NCI-H1417 (cell line): ENCODE measurements at regions not wholly inside any gene's neighbourhood (a gene's known extent, or its start where the extent isn't known, plus 50 kb on each side); places are given as distances from the start of the nearest gene placed in this dataset.
A peak's percentile ranks its signal among the peaks of the same experiment; 100 is the strongest.

Experiments used
- DNase-seq, 3 experiments: peaks; one replicate each; lab custom pipeline; 2025; lab: John Stamatoyannopoulos, UW

DNA sequence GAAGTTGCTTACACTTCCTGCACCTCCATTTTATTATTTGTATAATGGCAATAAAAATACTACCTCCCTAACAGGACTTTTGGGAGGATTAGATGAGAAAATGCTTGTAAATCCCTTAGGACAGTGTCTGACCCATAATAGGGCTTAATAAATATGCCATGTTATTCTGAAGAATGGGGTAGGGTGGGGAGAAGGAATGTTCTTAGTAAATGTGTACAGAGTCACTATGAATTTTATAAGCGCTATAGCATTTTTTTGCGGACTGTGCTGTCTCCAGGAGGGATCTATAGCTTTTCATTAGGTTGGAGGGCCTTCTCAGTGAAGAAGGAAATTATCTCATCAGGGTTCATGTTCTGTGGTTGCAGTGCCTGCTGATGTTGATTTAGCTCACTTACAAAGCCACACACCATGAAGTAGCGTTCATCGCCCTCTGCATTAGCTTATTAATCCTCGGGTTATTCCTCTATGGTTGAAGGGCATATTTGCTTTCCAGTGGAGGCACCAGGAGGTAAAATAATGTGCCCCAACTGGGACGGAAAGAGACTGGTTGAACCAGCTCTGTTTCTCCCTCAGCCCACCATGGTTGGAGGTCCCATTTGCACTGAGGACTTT lies 497.1 kb downstream of the ARHGEF28 start:
- peak; percentile 63 to 88 (median 66) for DNase-seq

DNA sequence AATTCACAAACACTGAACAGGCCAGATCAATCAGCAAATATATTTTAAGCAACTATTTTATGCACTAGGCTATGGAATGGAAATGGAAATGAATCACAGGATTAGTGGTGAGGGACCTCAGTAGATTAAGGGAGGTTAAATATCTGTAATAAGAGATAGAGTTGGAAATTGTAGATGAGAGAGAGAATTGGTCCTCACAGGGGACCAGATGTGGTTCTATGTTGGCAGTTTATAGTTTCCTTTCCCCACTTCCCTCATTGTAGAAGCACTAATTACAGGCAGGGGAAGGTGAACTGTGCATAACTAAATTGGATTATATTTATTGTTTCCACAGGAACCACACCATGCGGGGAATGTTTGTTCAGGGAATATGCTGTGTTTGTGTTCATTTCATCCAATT lies 496.2 kb downstream of the ARHGEF28 start:
- DNase-seq: peak in 2 of 3 experiments; percentile 14 to 52

DNA sequence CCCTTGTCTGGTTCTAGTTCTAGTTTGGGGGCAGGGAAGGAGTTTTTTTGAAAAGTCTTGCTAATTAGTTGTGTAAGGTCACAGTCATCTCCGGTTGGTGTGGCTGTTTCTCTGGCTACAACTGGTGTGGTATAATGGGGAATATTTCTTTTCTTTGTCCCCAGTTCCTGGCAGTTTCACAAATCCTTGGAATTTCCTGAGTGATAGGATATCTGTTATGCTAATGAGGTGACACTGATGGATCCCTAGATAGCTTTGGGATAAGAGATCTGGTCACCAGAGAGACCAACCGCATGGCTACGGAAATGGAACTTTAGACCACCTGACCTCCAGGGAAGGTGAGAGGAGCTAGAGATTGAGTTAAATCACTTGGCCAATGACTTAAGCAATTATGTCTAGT lies 494.6 kb downstream of the ARHGEF28 start:
- no peak for DNase-seq

DNA sequence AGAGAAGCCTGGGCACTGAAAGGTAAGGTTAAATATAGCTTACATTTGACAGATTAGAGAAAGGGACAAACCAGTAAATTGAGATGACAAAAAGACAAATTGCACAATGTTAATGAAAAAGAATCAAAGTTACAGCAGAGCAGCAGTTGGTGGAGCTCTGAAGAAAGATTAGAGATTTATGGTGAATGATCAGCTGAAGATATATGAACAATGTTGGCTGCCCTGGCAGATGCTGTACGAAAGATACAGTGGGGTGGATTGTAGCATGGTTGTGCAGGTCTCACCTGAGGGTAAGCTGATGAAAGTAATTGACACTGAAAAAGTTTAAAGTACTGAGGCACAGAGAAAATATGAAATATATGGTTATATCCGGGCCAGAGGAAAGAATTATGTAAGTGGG lies 492.1 kb downstream of the ARHGEF28 start:
- DNase-seq: no peak

GRCh38 chr5:74116984-74117383 lies 491.0 kb downstream of the ARHGEF28 start:
- no peak for DNase-seq

- DNase-seq: no peak
Observed at GRCh38 chr5:74116266-74116665, 490.3 kb downstream of the ARHGEF28 start.

DNA sequence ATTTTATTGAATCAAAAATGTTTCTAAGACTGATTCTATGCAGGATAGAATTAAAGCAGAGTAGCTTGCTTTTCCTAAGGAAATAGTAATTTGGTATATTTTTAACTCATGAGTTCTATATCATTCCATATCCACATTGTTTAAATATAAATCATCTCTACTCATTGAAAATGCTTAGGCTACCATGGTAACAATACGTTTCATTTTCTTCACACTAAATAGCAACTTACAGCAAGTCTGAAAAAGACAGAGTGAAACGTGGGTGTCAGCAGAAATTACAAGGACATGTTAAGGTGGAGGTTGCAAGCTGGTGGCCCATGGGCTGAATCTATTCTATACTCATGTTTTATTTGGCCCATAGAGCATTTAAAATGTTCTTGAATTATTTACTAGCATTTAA lies 487.9 kb downstream of the ARHGEF28 start:
- DNase-seq: no peak

DNA sequence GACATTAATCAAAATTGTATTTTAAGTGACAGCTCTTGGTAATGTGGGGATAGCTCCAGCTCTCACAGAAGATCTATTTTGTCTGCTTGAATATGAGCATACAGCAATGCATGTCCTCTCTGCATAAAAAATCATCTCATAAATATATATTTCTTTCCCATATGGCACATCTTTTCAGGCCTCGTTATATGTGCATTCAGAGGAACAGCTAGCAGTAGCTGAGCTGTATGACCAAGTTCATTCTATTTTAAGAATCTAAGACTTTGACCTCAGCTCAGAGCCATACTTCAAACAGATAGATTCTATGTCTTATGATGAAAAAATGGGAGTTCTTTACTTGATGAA lies 487.2 kb downstream of the ARHGEF28 start:
- DNase-seq: no peak

DNA sequence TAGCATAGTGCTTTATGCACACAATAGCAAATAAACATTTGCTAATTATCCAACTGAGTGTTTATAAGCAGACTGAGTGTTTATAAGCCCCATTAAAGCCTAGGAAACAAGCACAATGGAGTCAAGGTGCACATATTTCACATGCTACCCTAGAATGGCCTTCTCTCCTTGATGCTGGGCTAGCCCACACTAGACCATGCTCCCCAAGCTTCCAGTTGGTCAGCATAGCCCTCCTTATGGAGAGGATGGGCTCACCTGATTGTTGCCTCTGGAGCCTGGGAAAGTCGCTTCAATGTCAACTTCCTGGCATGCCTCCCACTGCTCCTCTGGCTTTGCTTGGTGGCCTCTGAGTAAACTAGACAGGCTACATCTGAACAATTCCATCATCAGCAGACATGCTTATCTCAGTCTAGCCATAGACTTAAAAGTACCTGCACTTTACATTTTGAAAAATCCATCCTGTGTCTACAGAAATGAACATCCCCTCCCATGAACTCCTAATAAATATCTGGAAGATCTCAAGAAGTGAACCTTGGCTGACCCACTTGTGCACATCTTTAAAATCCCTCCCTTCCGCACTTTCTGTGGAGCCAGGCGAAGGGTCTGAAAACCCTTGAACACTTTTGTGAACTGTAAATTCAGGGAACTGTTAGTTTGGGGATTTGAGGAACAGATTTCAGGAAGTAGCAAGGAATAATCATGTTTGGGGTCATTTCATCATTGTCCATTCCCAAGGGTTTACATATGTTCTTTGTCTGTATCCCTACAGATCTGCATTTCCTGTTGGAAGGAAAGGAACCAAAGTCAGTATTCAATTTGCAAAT lies 486.6 kb downstream of the ARHGEF28 start:
- peak in 1 of 3 experiments; percentile 24 for DNase-seq

DNA sequence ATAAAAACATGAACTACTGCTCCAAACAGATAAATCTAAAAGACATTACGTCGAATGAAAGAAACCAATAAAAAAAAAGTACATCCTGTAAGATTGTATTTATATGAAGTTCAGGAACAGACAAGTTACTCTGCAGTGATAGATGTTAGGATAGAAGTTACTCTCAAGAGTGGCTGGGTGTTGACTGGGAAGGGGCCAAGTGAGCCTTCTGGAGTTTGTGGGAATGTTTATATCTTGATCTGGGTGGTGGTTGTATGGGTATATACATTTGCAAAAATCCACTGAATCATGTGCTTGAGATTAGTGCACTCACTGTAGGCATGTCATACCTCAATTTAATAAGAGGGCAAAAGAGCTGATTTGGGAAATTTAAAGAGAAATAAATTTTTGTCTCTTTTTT lies 485.8 kb downstream of the ARHGEF28 start:
- DNase-seq: no peak

DNA sequence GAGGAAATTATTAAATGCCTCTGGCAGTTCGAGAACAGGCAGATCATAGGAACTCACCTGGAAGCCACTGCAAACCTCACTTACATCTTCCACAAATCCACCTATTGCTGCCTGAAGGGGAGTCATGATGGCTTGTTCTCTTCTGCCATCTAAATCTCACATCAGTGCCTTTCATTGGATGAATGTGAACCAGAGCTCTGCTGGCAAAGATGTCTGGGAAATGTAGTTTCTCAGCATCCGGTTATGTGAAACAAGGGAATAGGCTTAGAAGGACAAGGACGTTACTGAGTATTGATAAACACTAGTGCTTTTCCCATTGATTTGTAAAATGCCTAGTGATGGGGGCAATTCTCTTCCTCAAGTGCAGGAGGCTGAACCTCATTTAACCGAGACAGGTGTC lies 483.3 kb downstream of the ARHGEF28 start:
- DNase-seq: no peak

DNA sequence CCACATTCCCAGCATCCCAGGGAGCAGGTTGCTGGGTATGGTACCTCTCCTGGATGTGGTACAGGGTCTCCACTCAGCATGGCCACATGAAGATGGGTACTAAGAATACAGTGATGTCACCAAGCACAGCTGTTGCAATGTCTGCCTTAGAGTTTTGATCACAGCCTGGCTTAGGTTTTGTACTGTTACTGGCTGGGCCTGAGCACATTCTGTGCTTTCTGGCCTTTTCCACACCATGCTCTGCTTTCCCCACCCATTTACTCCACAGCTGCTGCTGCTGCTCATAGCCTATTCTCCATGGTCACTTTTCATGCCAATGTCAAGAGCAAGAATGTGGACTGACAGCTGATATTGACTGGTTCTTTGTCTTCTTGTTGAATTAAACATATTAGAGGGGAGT lies 481.9 kb downstream of the ARHGEF28 start:
- DNase-seq: no peak

GRCh38 chr5:74105126-74105780 lies 479.3 kb downstream of the ARHGEF28 start:
- DNase-seq: no peak

GRCh38 chr5:74103131-74104023 lies 477.4 kb downstream of the ARHGEF28 start:
- no peak for DNase-seq

- DNase-seq: no peak
Observed at GRCh38 chr5:74100268-74100665, 474.3 kb downstream of the ARHGEF28 start.

DNA sequence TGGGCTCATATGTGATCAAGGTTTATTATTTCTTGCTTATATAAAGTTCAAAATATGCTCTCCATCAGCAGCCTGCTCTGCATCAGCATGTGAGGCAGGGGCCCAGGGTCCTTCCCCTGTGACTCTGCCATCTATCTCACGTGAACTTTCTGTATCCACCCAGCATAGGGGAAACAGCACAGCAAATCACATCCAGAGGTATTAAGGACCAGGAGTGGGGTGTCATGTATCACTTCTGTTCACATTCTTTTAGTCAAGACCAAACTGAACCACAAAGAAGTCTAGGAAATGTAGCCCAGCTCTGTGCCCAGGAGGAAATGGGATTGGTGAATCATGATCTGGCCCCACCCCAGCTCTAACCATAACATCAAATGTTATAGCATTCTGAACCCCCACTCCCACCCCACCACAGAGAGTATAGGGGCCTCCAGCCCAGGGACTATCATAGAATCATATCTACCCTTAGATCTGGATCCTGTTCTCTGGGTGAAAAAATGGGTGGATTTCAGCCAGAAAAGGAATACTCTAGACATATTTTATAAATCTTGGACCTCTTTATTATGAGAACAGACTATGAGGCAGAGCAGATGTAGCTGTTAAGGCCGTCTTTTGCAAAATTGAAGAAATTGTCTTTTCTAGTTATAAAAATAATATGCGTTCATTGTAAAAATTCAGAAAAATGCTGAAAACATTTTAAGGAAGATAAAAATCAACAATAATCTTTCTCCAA lies 473.7 kb downstream of the ARHGEF28 start:
- no peak for DNase-seq

GRCh38 chr5:74098941-74099340 lies 472.9 kb downstream of the ARHGEF28 start:
- no peak for DNase-seq

DNA sequence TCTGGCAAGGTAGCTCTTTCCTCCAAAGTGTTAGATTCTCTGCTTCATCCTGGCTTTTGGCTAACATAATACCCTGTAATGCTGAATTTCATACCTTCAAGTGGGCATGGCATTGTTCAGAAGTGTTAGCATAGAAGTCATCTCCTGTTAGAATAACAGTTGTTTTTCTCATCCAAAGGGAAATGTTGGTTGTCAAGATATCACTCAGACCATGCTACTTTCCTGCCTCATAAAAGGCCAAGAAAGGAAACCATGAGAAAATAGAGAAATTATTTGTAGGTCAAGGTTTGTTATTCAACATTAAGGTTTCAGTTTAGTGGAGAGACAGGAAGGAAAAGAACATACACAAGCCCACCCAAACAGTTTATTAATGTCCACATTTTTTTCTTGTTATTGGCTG lies 472.5 kb downstream of the ARHGEF28 start:
- DNase-seq: no peak

DNA sequence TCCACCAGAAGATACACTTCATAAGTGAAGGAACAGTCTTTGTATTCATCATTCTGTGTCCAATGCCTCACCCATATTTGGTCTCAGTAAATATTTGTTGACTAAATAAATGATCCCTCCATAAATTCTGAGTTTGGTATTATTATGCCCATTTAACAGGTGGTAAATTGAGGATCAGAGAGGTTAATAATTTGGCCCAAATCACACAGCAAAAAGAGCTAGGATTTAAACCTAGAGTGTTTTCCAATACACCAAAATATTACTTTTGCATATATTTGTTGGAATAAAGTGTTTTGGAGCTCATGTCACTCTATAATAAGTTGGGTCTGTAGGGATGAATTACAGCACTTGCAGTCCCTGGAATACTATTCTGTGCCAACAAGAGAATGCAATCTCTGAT lies 470.3 kb downstream of the ARHGEF28 start:
- DNase-seq: no peak

DNA sequence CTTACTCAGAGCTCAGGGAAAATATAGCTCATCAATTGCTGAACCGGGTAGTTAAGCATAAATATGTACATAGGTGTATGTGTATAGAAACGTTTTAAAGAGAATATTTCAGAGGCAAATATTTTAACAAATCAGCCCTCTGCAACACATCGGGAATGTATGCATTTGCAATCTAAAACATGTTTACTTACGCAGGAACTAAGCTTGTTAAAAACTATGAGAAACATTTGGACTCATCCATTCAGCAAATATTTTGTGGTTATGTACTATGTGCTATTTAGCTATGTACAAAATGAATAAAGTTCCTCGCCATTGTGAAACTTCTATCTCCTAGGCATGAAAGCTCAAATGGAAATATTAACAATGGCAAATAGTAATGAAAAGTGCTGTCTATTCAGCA lies 469.9 kb downstream of the ARHGEF28 start:
- no peak for DNase-seq

DNA sequence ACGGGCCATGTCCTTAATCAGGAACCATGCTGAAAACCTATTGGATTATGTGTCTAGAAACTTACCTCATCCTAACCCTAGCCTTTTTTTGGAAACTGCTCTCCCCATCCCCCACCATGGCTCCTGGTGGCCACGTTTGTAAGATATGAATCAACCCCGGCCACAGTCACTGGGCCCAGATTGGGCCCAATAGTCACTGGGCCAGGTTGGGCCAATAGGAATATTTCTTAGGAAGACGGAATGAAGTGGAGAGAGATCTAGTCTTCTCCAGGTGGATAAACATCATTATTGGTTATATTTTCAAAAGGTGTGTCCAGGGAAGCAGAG lies 468.7 kb downstream of the ARHGEF28 start:
- no peak for DNase-seq
